GM12872 (cell line): ENCODE measurements at regions not wholly inside any gene's neighbourhood (a gene's known extent, or its start where the extent isn't known, plus 50 kb on each side); places are given as distances from the start of the nearest gene placed in this dataset.

Experiments used
- TF ChIP-seq, protein P1 (sequence below): IDR thresholded peaks from 3 replicates; pipeline ENCODE4 v1.5.1; 2011; ENCODE audit warnings: low read depth, mild to moderate bottlenecking, low read length, moderate library complexity; ENCODE audit not compliant: insufficient read depth

DNA sequence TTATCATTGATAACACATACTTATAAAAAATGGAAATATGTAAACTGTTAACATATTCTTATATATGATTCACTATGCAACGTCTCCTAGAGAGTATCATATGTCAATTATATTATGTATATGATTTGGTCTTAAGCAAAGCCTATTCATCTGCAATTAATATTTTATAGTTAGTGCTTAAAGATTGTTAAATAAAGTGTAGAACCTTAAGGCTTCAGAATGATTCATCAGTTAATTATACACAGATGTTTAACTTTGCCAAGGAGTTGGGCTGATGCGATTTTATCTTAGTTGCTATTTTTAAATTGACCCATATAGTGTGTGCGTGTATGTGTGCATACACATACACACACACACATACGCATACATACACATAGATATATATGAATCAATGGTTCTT, 323.1 kb downstream of the RBM43 start:
- TF ChIP-seq, protein P1, sequence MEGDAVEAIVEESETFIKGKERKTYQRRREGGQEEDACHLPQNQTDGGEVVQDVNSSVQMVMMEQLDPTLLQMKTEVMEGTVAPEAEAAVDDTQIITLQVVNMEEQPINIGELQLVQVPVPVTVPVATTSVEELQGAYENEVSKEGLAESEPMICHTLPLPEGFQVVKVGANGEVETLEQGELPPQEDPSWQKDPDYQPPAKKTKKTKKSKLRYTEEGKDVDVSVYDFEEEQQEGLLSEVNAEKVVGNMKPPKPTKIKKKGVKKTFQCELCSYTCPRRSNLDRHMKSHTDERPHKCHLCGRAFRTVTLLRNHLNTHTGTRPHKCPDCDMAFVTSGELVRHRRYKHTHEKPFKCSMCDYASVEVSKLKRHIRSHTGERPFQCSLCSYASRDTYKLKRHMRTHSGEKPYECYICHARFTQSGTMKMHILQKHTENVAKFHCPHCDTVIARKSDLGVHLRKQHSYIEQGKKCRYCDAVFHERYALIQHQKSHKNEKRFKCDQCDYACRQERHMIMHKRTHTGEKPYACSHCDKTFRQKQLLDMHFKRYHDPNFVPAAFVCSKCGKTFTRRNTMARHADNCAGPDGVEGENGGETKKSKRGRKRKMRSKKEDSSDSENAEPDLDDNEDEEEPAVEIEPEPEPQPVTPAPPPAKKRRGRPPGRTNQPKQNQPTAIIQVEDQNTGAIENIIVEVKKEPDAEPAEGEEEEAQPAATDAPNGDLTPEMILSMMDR: no peak

DNA sequence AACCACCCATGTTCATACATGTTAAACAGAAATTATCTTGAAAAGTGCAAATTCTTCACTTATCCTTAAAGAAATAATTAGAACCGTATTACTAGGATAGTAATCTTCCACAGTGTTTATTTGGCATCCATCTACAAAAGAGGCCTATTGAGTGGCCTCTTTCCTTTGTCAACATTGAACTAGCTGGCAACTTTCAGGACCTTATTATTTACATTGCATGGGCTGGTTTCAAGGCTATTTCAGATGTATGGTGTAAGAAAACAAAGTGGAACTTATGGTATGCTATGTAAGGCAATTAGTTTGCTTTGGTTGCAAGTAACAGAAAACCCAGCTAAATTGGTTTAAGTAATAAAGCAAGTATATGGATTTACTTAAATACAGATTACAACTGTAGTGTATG, 324.6 kb downstream of the RBM43 start:
- TF ChIP-seq, protein P1: no peak

DNA sequence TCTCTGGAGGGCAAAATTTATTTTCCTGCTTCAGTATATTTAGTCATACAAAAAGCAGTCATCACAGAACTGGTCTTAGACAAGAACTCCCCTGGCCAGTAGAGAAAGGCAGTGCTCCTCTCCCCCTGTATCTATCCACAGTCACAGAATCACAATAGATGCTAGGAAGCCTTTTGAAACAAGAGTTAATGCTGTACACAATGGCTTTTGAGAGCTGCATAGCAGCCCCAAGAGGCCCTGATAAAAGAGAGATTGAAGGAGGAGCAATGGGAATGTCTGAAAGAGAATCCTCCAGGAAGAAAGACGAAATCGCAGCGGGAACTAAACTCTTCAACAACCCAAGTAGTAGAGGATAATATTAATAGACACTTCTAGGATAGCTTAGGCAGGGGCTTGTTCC, 330.2 kb downstream of the RBM43 start:
- TF ChIP-seq, protein P1: no peak

DNA sequence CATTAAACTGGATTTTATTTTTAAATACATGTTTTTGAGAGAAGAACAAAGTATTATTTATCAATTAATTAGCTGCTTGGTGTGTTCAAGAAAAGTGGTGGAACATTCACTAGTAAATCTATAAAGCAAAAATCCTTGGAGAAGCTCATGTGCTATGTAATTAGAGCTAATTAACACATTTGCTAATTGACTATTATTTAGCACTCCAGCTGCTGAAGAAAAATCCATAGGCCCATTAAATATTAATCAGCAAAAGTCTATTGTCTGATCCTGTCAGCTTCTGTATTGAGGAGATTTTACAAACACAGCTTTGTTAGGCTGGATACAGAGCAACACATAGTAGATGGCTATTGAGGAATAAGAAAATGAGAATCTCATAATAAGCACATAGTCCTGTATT, 336.1 kb downstream of the RBM43 start:
- TF ChIP-seq, protein P1: no peak

DNA sequence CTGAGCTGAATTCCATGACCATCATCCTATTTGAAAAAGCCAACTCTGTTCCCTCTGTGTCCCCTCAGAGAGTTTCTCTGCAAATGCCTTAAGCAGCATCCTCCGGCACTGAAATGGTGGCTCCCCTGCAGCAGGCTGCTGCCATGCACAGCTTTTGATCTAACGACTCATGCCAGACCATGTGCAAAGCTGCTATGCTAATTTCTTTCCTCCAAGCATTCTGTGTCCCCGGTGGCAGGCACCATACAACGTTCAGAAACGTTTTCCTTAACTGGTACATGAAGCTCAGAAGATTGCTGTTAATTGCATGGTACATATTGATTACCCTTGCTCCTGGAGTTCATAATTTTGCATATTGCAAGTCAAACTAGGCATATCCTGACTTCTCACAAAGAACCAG, 336.8 kb downstream of the RBM43 start:
- TF ChIP-seq, protein P1: no peak

DNA sequence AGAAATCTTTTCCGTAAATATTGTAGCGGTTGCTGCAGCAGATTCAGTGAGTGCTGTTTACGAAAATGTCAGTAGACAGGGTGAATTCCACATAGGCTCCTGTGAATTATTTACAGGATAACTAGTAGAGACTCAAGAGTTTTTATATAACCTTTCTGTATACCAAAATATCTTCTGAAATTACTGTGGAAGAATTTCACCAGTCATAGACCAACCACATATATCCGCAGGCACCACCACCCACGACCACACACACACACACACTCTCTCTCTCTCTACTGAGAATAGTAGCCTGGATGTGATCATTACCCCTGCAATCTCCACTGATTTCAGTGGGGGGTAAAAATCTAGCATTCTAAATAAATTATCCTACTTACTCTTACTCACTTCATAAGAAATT, 341.8 kb downstream of the RBM43 start:
- TF ChIP-seq, protein P1: no peak

DNA sequence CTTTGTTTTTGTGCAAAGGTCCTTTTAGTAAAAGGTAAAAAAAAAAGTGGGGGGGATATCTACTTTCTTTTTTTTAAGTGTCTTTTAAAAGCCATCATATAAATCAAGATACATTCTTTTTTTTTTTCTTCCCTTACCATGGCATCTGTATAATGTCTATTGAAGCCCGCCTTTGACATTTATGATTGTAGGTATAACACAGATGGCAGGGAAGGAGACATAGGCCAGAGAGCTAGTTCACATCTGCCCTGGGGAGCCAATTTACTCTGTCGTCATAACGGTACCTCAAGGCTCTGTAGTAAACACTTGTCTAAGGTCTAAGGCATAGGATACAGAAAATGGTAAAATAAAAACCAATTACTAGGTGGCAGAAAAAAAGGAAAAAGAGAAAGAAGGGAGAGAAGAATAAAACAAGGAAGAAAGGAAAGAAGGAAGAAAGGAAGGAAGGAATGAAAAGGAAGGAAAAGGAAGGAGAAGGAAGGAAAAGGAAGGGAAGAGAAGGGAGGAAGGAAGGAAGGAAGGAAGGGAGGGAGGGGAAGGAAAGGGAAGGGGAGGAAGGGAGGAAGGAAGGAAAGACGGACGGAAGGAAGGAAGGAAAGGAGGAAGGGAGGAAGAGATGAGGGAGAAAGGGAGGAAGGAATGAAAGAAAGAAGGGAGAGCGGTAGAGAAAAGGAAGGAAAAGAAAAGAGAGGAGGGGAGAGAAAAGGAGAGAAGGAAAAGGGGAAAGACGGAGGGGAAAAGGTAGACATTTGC, 343.5 kb downstream of the RBM43 start:
- TF ChIP-seq, protein P1: no peak
